LNCaP clone FGC (cell line): ENCODE measurements at regions not wholly inside any gene's neighbourhood (a gene's known extent, or its start where the extent isn't known, plus 50 kb on each side); places are given as distances from the start of the nearest gene placed in this dataset.

Source experiments
- DNase-seq: peaks from one replicate; pipeline ENCODE4 v3.0.0-alpha.2; 2011; ENCODE audit warnings: low read depth
- H3K4me3 ChIP-seq: 2 replicates; pipeline ENCODE4 v1.5.1; 2011; ENCODE audit warnings: mild to moderate bottlenecking, low read depth, low read length, control low read depth
- TF ChIP-seq, protein P1 (sequence below): IDR thresholded peaks from 2 replicates; pipeline ENCODE4 v1.5.1; 2012; ENCODE audit warnings: mild to moderate bottlenecking; ENCODE audit not compliant: control insufficient read depth, insufficient read depth; ENCODE audit errors: extremely low read depth

DNA sequence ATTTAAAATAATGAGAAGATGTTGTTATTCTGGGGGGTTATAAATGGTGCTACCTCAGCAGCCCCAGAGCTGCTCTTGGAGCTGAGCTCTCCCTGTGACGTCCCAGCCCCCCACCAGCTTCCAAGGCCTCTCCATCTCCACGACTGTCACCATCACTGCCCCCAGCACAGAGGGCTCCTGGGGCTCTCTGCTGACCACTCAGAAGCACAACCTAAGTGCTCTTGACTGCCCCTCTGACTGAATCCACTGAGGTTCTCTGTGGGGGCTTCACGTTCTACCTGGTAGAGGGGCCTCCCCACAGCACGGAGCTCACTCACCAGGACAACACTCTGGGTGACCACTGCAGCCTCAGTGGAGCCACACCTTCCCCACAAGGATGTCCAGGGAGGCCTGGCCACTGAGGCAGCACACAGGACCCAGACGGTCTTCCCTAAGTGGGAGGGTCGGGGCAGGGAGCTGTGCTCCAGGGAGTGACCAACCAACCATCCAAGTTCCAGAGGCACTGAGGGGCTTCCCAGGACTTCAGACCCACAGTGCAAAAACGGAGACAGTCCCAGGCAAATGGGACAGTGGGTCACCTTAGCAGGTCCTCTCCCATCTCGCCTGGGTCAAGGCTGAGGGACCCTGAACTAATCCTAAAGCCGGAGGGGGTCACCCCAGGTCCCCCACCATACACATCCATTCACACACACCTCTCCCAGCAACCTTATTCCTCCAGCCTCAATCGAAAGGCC is 121.0 kb upstream of the PPP2R2D start:
- no peak for DNase-seq
- TF ChIP-seq, protein P1, sequence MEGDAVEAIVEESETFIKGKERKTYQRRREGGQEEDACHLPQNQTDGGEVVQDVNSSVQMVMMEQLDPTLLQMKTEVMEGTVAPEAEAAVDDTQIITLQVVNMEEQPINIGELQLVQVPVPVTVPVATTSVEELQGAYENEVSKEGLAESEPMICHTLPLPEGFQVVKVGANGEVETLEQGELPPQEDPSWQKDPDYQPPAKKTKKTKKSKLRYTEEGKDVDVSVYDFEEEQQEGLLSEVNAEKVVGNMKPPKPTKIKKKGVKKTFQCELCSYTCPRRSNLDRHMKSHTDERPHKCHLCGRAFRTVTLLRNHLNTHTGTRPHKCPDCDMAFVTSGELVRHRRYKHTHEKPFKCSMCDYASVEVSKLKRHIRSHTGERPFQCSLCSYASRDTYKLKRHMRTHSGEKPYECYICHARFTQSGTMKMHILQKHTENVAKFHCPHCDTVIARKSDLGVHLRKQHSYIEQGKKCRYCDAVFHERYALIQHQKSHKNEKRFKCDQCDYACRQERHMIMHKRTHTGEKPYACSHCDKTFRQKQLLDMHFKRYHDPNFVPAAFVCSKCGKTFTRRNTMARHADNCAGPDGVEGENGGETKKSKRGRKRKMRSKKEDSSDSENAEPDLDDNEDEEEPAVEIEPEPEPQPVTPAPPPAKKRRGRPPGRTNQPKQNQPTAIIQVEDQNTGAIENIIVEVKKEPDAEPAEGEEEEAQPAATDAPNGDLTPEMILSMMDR = no peak
- no peak overlapping the region for H3K4me3 ChIP-seq

DNA sequence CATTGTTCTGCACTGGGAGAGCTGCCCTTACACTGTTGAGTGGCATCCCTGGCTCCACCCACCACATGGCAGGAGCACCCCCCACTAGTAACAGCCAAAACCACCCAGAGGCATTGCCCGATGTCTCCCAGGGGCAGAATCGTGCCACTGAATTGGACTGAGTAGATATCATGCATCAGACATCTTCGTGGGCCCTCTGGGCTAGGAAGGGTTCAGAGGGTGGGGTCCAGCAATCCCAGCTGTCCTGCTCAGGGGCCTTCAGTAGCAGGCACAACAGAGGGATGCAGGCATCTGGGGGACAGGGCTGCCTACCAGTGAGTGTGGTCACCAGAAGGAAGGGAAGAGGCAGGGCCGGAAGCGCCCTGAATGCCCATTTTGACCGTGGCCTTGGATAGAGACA is 119.7 kb upstream of the PPP2R2D start:
- H3K4me3 ChIP-seq = no peak overlapping the region
- DNase-seq = no peak
- TF ChIP-seq, protein P1 = no peak

DNA sequence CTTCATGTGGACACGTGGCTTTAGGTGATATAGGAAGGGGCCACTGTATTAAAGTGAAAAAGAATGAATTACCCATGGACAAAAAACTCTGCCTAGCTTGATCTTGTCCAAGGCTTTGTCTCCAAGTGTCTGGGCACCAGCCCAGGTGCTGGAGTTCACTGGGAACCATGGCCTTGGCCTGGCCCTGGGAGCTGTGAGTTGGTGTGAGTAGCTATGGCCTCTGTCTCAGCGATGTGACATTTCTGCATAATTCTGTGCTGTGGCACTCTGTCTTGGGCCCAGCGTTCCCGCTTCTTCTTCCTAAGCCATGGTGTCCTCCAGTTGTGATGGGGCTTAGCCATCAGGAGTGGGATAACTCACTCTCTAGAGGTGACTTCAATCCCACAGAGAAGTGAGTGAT is 119.0 kb upstream of the PPP2R2D start:
- TF ChIP-seq, protein P1 = no peak
- no peak for DNase-seq
- H3K4me3 ChIP-seq = no peak overlapping the region

DNA sequence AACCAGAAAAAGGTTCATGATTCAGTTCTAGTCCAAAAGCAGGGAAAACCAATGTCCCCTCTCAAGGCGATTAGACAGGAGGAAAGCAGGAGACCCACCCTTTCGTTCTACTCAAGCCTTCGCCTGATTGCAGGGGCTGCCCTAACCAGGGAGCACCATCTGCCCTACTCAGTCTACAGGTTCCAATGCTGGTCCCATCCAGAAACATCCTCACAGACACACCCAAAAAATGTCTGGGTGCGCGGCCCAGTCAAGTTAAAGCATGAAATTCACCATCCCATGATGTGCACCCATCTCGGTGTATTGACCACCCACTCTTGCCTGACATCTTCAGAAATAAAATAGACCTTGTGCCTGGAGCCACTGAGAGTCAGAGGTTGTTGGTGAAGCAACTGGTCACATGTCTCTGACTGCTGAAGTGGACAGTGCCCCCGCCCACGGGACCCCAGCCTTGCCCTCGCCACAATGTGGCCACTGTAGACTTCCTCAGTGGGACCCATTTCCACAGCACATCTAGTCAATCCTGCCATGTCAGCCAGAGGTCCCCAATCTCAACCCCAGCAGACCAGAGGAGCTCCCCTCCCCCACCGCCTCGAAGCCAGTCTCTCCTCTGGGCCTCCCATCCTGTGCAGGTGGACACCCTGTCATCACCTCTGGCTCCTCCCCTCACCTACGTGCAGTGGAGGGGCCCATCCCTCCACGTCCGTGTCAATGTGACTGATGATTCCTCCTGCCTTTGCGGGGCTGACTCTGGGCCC is 116.3 kb upstream of the PPP2R2D start:
- DNase-seq = no peak
- TF ChIP-seq, protein P1 = no peak
- H3K4me3 ChIP-seq = no peak overlapping the region

DNA sequence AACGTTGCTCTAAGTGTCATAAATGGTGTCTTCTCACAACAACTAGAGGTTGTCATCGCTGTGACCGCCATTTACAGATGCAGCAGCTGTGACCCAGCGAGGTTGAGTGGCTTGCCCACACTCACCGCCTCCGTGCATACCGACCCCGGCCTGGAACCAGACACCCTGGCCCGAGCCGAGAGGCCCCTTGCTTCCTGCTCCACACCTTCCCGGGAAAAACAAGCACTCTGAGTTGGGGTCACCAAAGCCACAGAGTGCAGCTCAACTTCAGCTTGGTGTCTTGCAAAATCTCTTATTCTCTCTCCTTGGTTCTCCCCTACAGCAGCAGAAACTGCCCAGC is 115.7 kb upstream of the PPP2R2D start:
- TF ChIP-seq, protein P1 = no peak
- no peak overlapping the region for H3K4me3 ChIP-seq
- DNase-seq = no peak

DNA sequence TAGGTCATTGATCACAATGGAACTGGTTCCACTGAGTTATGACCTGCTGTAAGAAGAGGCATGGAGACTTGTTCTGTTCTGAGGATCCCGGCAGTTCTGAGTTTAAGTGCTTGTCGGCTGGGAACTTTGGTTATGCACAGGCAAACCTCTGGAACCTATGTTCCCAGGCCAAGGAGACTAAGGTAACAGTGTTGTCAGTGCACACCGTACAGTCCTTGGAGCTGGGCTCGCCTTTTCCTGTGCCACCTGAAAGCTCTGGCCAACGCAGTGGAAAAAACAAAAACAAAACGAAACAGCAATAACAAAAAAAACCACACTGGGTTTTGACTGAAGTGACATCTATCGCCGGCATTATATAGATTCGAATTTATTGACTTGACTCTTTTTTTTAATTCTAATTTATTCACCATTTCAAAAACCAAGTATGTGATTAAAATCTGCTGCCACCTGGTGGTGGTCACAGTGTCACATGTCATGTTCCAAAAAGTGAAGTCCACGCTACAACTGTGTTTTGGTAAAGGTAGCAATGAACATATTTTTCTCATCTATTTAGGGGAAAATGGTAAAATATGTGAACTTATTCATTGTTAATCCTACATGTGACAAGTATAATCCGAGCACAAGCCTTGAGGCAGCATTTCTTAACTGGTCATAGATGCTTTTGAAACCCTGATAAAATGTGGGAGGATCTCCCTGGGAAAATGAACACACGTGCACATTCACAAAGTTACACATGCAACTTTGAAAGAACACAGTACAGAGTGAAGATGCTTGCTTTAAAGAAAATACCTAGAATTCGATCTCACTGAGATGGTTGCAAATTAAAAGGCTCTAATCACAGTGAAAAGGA is 113.8 kb upstream of the PPP2R2D start:
- no peak overlapping the region for H3K4me3 ChIP-seq
- TF ChIP-seq, protein P1 = peak; percentile 72
- DNase-seq = peak; percentile 6
